Posterior cingulate gyrus (tissue), 11 donors: ENCODE measurements at regions not wholly inside any gene's neighbourhood (a gene's known extent, or its start where the extent isn't known, plus 50 kb on each side); places are given as distances from the start of the nearest gene placed in this dataset.

Source experiments
- DNase-seq, 10 donors: peaks; one replicate each; pipeline versions ENCODE4 v3.0.0 to v3.0.0-alpha.2; 2020 to 2021; ENCODE audit warnings: mixed read lengths in 3 of 10
- intact Hi-C: fragments of 100-400 bp; cut with DNase I; formaldehyde crosslinking; loops from one replicate; pipeline ENCODE4 v1.15.1; 2023

DNA sequence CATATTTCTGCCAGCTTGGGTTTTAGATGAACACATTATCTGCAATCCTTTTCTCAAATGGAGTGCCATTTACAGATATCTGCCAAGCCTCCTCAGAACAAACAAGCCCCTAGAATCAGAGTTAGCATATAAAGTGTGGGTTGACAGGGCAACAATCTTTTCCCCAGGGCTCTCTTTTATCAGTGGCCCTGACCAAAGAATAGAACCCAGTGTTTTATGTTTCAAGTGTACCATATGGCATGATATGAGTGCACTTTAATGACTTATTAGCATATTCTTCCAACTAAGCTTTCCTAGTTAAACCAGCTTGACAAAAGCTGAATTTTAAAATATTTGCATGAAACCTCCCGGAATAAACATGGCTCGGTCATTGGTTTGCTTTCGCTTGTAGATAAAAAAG lies 57.3 kb downstream of the EVX1 start:
- intact Hi-C loops, result no loop called here
- DNase-seq, result no peak

GRCh38 chr7:27300421-27300820 lies 57.8 kb downstream of the EVX1 start:
- DNase-seq, result no peak
- intact Hi-C loops, result no loop called here

- intact Hi-C loops, result no loop called here
- DNase-seq, result no peak
Measured at GRCh38 chr7:27302590-27302989, 60.0 kb downstream of the EVX1 start.

- DNase-seq, result no peak
- intact Hi-C loops, result no loop called here
Measured at GRCh38 chr7:27303026-27303425, 60.4 kb downstream of the EVX1 start.

DNA sequence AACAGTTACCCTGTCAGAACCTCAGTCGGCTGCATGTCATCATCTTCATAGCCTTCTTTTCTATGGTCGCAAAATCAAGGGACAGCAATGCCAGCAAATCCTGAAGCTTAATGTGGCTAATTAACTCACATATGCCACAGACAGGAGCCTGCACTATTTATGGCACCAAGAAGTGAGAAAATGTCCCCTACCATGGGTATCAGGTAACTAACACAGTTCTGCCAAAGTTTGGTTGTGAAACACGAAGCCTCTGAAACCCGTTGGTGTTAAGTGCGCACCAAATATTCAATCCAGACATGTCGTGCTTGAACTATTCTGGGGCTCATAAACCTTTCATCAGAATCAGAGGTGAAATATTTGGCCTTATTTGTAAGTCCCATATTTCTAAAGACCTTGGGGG lies 63.3 kb downstream of the EVX1 start:
- DNase-seq, result no peak
- intact Hi-C loops, result no loop called here

DNA sequence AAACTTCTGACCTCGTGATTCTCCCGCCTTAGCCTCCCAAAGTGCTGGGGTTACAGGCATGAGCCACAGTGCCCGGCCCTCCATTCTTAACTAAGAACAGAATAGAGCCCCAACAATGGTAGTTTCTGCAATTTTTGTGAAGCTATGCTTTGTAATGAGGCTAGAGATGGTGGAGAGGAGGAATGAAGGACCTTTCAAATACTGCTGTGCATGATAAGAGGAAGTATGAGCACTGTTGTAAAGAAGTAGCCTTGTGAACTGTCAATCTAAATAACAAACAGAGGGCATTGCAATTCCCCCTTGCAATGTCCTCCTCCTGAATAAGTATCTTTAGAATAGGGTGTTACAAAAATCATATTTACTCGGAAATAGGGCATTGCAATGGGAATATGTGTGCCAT lies 70.2 kb downstream of the EVX1 start:
- intact Hi-C loops, result no loop called here
- no peak for DNase-seq

GRCh38 chr7:27314111-27314510 lies 71.5 kb downstream of the EVX1 start:
- intact Hi-C loops, result no loop called here
- DNase-seq, result no peak

DNA sequence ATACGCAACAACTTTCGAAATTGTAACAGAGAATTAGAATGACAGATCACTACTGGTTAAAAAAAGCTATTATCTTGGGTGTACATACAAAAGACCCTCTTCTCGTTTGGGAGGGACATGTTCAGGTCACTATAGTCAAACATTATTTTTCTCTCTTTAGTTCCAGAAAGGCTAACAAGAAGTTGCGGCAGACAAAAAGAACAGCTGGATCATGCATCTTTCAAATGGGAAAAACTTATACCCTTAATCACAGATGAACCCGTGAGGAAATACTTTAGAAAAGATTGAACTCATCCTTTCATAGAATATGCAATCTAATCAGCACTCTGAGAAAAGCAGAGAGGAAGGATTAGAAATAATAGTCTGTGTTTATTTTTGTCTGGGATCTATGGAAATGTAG lies 72.5 kb downstream of the EVX1 start:
- intact Hi-C loops, result no loop called here
- no peak for DNase-seq

DNA sequence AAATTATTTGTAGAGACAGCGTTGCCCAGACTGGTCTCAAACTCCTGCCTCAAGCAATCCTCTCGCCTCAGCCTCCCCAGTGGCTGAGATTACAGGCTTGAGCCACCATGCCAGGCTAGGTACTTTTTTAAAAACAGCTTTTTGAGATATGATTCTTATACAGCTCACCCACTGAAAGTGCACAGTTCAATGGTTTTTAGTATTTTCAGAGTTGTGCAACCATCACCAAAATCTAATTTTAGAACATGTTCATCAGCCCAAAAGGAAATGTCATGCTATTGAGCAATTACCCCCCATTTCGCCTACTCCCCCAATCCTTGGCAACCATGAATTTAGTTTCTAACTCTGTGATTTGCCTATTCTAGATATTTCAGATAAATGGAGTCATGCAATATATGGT lies 73.7 kb downstream of the EVX1 start:
- DNase-seq, result no peak
- intact Hi-C loops, result no loop called here

DNA sequence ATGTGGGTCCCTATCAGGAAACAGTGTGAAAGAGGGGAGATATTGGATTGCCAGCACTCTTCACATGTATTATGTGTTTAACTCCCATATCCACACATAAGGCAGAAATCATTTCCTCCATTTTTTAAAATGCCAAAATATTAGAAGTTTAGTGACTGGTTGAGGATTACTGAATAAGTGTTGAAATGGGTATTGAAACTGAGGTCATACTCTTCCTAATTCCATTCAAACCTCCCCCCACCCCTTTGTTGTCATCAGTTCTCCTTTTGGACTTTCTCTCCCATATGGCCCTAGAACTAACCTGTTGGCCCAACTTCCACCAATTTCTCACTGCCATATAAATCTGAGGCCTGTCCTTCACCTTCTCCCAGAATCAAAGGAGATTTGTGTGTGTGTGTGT lies 81.6 kb downstream of the EVX1 start:
- DNase-seq, result no peak
- intact Hi-C loops, result no loop called here

GRCh38 chr7:27329909-27330308 lies 87.3 kb downstream of the EVX1 start:
- intact Hi-C loops, result no loop called here
- DNase-seq, result no peak

DNA sequence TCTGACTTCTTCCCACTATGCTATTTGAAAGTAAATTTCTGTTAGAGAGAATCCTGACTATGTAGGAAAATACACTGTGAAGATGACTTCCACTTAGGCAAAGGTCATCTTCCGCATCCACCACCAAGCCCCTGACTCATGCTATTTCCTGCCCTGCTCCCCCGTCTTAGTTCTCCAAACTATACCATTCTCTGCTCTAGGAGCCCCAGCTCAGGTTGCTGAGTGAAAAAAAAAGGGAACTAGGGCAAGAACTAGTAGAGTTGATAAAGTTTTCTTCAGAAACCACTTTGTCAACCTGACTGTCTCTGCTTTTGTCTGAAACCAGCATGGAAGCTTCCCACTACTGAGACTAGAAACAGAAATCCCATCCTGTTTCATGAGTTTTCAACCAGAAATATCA lies 96.9 kb downstream of the EVX1 start:
- intact Hi-C loops, result no loop called here
- DNase-seq, result no peak

DNA sequence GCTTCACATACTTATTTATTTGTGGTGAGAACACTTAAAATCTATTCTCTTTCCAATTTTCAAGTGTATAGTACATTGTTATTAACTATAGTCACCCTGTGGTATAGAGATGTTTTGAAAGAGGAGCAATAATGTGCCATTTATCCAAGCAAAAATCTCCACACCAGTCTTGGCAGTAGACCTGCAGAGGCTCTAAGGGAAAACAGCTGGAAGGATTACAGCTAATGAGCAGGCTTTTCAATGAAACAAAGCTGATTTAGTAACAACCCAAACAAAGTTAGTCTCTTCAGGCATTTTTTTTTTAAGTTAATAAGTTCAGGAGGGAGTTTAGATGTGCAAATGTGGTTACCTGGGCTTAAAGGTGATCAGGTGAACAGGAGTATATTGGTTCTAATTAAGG lies 101.9 kb downstream of the EVX1 start:
- intact Hi-C loops, result no loop called here
- DNase-seq, result no peak

DNA sequence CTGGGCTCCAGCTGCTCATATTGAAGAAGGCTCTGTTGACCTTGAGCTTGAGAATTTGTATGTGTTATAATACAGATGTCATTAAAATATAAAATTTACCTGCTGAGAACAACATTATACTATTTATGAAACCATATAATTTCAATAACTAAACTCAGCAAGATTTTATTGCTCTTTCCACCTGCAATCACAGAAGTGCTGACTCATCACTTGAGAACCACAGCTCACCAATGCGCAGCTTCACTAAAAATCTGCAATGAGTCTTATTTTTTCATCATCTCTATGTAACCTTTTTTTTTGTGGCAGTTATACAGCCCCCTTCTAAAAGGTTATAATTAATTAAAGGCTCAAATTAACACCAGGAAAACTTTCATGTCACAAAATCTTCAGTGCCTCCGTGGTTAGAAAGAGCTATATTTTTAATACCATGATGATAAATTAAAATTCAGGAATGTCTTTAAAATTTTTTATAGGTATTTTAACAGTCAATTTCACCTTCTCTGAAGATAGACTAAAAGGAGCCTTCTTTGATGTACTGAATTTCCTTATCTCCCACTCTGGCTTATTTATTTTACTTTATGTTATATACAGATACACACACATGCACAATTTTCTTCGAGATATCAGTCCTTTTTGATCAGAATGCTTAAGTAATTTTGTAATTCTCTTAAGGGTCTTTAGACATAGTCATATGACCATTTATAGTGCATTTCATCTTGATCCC lies 102.7 kb downstream of the EVX1 start:
- DNase-seq, result no peak
- intact Hi-C loops, result no loop called here

- intact Hi-C loops, result no loop called here
Measured at GRCh38 chr7:27345997-27346396, 103.4 kb downstream of the EVX1 start.

DNA sequence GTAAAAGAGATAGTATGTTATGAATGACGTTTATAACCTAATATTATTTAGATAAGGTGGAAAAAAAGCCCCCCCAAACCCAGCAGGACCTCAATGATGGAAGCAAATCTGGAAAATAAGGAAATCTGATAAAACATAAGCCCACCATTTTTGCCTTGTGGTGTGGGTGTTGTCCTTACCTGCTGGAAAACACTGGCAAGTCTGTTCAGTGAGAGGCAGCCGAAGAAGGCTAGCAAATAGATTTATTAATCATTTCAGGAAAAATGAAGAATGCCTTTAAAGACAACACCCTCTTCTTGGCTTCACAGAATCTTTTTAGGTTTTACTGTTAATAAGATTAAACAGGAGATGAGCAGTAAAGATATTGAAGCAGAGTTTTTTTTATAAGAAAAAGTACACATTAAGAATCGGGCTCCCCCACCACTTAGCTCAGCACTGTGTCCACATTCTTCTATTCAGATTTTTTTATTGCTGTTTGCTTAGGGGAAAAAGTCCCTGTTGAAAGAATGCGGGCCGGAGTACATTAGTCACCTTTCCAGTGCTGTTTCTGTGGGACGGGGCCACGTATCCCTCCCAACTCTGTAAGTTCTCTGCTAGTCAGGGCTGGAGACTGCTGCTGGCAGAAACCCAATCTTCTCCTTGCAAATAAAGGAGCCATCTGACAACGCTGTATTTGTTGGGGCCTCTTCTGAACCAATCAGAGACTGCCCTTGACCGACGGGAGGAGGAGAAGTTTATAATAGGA lies 104.1 kb downstream of the EVX1 start:
- peak in 1 of 10 donors; percentile 17 for DNase-seq
- intact Hi-C loops, result no loop called here

More at GRCh38 chr7:27345997-27346396, 103.4 kb downstream of the EVX1 start:
- no peak for DNase-seq

DNA sequence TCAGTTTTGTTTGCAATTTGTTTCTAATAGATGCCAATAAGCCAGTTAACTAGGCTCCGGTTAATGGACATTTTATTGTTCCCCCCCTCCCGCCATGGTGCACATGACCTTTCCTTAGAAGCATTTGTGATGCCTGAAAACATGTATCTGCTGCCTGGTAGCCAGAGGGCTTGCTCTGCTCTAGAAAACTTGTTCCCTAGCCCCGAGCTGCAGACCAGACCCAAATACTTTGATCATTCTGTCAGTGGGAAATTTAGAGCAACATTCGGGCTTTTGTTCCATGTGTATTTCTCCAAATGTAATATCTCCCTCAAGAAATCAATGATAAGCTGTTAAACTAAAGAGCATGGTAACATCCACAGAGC lies 104.7 kb downstream of the EVX1 start:
- DNase-seq, result no peak
- intact Hi-C loops, result no loop called here

DNA sequence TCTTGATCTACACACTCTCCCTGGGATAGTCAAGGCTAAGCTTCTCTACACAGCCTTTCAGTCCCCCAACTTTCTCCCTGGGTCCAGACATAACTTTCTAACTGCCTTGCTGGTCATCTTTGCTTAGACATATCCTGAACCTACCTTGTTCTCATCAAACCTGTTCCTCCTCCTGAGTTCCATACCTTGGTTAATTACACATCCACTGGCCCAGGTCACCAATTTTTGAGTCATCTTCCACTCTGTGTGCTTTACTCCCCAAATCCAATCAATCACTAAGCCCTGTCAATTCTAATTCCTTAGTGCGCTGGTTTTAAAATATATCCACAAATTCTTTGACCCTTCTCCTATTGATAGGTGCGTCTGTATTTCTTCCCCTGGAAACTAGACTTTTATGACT lies 107.0 kb downstream of the EVX1 start:
- DNase-seq, result no peak

GRCh38 chr7:27351137-27351536 lies 108.5 kb downstream of the EVX1 start:
- DNase-seq, result no peak
- intact Hi-C loops, result no loop called here

More for the DNA sequence above, 107.0 kb downstream of the EVX1 start:
- intact Hi-C loops, result no loop called here

GRCh38 chr7:27351786-27352185 lies 109.2 kb downstream of the EVX1 start:
- intact Hi-C loops, result no loop called here

DNA sequence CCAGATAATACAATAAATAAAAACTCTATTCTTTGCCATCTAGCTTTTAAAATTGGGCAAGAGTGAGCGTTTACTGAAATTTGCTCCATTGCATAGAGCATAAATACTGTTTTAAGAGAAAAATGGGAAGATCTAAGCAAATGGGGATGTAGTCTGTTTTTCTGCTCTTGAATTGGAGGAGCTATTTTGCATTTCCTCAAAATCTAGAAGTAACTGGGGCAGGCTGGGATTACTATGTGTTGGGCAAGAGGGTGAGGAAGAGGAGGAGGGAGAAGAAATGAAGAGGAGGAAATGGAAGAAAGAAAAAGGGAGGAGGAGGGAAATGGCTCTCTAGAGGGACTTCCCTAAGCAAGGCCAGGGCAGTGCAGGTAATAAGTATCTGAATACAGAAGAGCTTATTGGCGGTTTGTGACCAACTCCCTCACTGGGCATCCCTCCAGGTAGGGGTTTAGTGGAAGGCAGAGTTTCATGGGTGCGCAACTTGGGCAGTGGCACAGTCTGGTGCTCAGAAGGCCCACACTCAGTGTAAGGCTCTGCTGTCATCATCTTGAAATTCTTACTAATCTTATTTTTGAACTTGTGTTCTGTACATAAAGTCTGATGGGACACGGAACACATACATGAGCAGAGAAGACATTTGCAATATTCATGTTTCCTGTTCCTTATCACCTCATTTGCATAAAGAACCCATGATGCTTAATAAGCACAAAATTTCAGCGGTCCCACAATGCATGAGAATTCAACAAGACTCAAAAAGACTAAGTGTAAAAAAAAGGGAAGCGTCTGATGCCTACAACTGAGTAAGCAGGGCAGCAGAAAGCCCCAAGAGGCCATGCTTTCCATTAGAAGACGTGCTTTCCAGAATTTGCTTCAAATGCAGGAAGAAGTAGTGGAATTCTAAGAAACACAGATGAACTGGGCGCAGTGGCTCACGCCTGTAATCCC lies 116.9 kb downstream of the EVX1 start:
- DNase-seq, result no peak

More at GRCh38 chr7:27351786-27352185, 109.2 kb downstream of the EVX1 start:
- DNase-seq, result no peak

More for the DNA sequence above, 116.9 kb downstream of the EVX1 start:
- intact Hi-C loops, result no loop called here
